ENCODE measurements at regions not wholly inside any gene's neighbourhood (a gene's known extent, or its start where the extent isn't known, plus 50 kb on each side); places are given as distances from the start of the nearest gene placed in this dataset.

DNA sequence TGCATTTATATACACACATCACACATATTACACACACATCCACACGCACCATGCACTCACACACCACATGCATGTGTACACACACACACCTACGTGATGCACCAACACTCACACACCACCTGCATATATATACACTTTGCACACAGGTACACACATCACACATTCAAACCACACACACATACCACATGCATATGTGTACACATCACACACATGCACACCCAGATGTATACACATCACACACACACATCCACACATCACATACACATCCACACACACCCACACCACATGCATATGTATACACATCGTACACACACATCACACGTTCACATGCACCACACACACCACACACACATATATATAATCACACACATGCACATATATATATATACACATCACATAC is 281.8 kb downstream of the IRF8 start:
- Histone ChIP-seq H3K4me3 (replicated peaks in 1 of 3; ENCODE audit: low read depth in 2 of 3, low read length in 3 of 3) (no peak overlapping the region), H3K27ac (ENCODE audit: low read depth in 1 of 2, low read length in 2 of 2) (no peak overlapping the region), H3K4me1 (ENCODE audit: control insufficient read depth in 1 of 2, insufficient read depth in 2 of 2, low read length in 2 of 2) (no peaks in the 10 kb centered on the region), H3K4me2 (replicated peaks; ENCODE audit: extremely low read depth, low read length, poor library complexity, severe bottlenecking) (no peak overlapping the region), H2AFZ (ENCODE audit: insufficient read depth, low read depth, low read length, poor library complexity, severe bottlenecking) (no peak overlapping the region), H3K9me3 (replicated peaks in 1 of 2; ENCODE audit: control insufficient read depth in 1 of 2, insufficient read depth in 1 of 2, low read length in 2 of 2) (peaks cover 0 to 4% of the 10 kb centered on the region in 2 donors), H4K20me1 (ENCODE audit: insufficient read depth, low read length) (no peaks in the 10 kb centered on the region), H3K79me2 (ENCODE audit: insufficient read depth, low read length) (no peaks in the 10 kb centered on the region), H3K27me3 (ENCODE audit: control insufficient read depth in 2 of 2, insufficient read depth in 2 of 2, low read length in 2 of 2) (no peaks in the 10 kb centered on the region), H3K36me3 (replicated peaks in 1 of 2; ENCODE audit: control insufficient read depth in 1 of 2, insufficient read depth in 2 of 2, low read length in 2 of 2) (no peaks in the 10 kb centered on the region), H3K9ac (ENCODE audit: insufficient read depth, low read length, poor library complexity, severe bottlenecking) (no peak overlapping the region)
- DNase-seq = no peak
- no peak for TF ChIP-seq CTCF (IDR thresholded peaks at IDR 0.05)
- no peaks in the 10 kb centered on the region for H3K36me3 Mint-ChIP-seq
- intact Hi-C loops (cut with micrococcal nuclease) = no loop called here
- H3K4me3 Mint-ChIP-seq = no peak overlapping the region
- no peaks in the 10 kb centered on the region for H3K4me1 Mint-ChIP-seq
- H3K27ac Mint-ChIP-seq = no peak overlapping the region
- peaks cover 0 to 2% (median 2%) of the 10 kb centered on the region in 3 donors for H3K27me3 Mint-ChIP-seq (ENCODE audit: low read depth in 3 of 3)
- 97% methylated on average over 4 of the region's 4 CpGs for WGBS (ENCODE audit: insufficient coverage)
- peaks cover 0 to 3% (median 0%) of the 10 kb centered on the region in 7 donors for H3K9me3 Mint-ChIP-seq

DNA sequence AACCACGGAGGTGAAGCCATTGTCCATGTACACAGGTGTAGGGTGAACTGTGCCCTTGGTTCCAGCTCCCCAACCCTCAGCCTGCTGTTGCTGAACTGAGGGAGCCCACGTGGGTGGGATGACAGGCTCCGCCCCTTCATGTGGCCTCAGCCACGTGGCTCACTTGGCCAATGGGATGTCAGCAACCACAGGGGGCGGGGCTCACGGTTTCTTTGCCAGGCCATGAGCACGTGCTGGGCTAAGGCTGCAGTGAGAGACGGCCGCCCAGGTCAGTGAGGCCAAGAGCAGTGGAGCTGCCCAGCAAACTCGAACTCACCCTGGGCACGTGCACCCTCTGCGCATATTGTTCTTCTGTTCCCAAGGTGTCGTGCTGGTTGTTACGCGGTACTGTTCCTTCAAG is 282.6 kb downstream of the IRF8 start:
- no peak overlapping the region for H3K9ac ChIP-seq (ENCODE audit: insufficient read depth, low read length, poor library complexity, severe bottlenecking)
- intact Hi-C loops (cut with micrococcal nuclease) = no loop called here
- H3K27ac ChIP-seq (ENCODE audit: low read depth in 1 of 2, low read length in 2 of 2) = no peak overlapping the region
- no peaks in the 10 kb centered on the region for H4K20me1 ChIP-seq (ENCODE audit: insufficient read depth, low read length)
- no peak overlapping the region for H3K4me3 ChIP-seq (replicated peaks in 1 of 3; ENCODE audit: low read depth in 2 of 3, low read length in 3 of 3)
- H2AFZ ChIP-seq (ENCODE audit: insufficient read depth, low read depth, low read length, poor library complexity, severe bottlenecking) = no peak overlapping the region
- Mint-ChIP-seq H3K27ac (no peak overlapping the region), H3K27me3 (ENCODE audit: low read depth in 3 of 3) (peaks cover 2 to 3% (median 2%) of the 10 kb centered on the region in 3 donors), H3K4me3 (no peak overlapping the region), H3K9me3 (no peaks in the 10 kb centered on the region), H3K36me3 (no peaks in the 10 kb centered on the region), H3K4me1 (no peaks in the 10 kb centered on the region)
- H3K4me2 ChIP-seq (replicated peaks; ENCODE audit: extremely low read depth, low read length, poor library complexity, severe bottlenecking) = no peak overlapping the region
- DNase-seq = no peak
- H3K79me2 ChIP-seq (ENCODE audit: insufficient read depth, low read length) = no peaks in the 10 kb centered on the region
- H3K4me1 ChIP-seq (ENCODE audit: control insufficient read depth in 1 of 2, insufficient read depth in 2 of 2, low read length in 2 of 2) = no peaks in the 10 kb centered on the region
- no peaks in the 10 kb centered on the region for H3K27me3 ChIP-seq (ENCODE audit: control insufficient read depth in 2 of 2, insufficient read depth in 2 of 2, low read length in 2 of 2)
- WGBS (ENCODE audit: insufficient coverage) = 95% methylated on average over 15 of the region's 15 CpGs
- H3K36me3 ChIP-seq (replicated peaks in 1 of 2; ENCODE audit: control insufficient read depth in 1 of 2, insufficient read depth in 2 of 2, low read length in 2 of 2) = no peaks in the 10 kb centered on the region
- no peak for TF ChIP-seq CTCF (IDR thresholded peaks at IDR 0.05)
- peaks cover 0 to 4% of the 10 kb centered on the region in 2 donors for H3K9me3 ChIP-seq (replicated peaks in 1 of 2; ENCODE audit: control insufficient read depth in 1 of 2, insufficient read depth in 1 of 2, low read length in 2 of 2)
